Spleen (tissue), 11 donors: ENCODE measurements at regions not wholly inside any gene's neighbourhood (a gene's known extent, or its start where the extent isn't known, plus 50 kb on each side); places are given as distances from the start of the nearest gene placed in this dataset.
"Not testable (repeated sequence)": the region's sequence is repeated elsewhere in the genome, so short reads cannot be mapped to it uniquely, and the experiment has no call there.

Source experiments
- DNase-seq: peaks from one replicate; pipeline ENCODE4 v3.0.0-alpha.2; 2020
- H3K27ac ChIP-seq, 8 donors: fragments of 200-600 bp; sonication (generic) in 7 of 8; 1 replicate in 4 of 8; 2 replicates in 4 of 8; pipeline versions ENCODE4 v1.5.0 to v1.8.0; 2016 to 2021; ENCODE audit warnings: inconsistent platforms in 4 of 8, mild to moderate bottlenecking in 4 of 8, moderate library complexity in 1 of 8
- H3K27me3 ChIP-seq, 7 donors: fragments of 200-600 bp; sonication (generic) in 6 of 7; replicated peaks in 1 of 7; 1 replicate in 4 of 7; 2 replicates in 3 of 7; pipeline versions ENCODE4 v1.5.0 to v1.8.0; 2016 to 2021; ENCODE audit warnings: inconsistent platforms in 3 of 7, mild to moderate bottlenecking in 1 of 7
- H3K36me3 ChIP-seq, 6 donors: fragments of 200-600 bp; sonication (generic) in 5 of 6; 1 replicate in 4 of 6; 2 replicates in 2 of 6; pipeline versions ENCODE4 v1.5.0 to v1.8.0; 2016 to 2021; ENCODE audit warnings: inconsistent platforms in 2 of 6
- H3K4me1 ChIP-seq, 6 donors: fragments of 200-600 bp; sonication (generic) in 5 of 6; 1 replicate in 3 of 6; 2 replicates in 3 of 6; pipeline versions ENCODE4 v1.5.0 to v1.8.0; 2016 to 2021; ENCODE audit warnings: inconsistent platforms in 3 of 6
- H3K4me3 ChIP-seq, 8 donors: fragments of 200-600 bp; sonication (generic) in 7 of 8; 1 replicate in 4 of 8; 2 replicates in 4 of 8; pipeline versions ENCODE4 v1.5.0 to v1.8.0; 2016 to 2021; ENCODE audit warnings: inconsistent platforms in 4 of 8, mild to moderate bottlenecking in 4 of 8, moderate library complexity in 2 of 8
- H3K9me3 ChIP-seq, 8 donors: fragments of 200-600 bp; sonication (generic) in 7 of 8; 1 replicate in 4 of 8; 2 replicates in 4 of 8; pipeline versions ENCODE4 v1.5.0 to v1.8.0; 2016 to 2021; ENCODE audit warnings: inconsistent platforms in 4 of 8
- POLR2A ChIP-seq, 3 donors: fragments of 450-650 bp; IDR thresholded peaks; one replicate each; pipeline ENCODE4 v1.5.1; 2017; ENCODE audit warnings: antibody characterized with exemption in 3 of 3, mild to moderate bottlenecking in 1 of 3
- POLR2AphosphoS5 ChIP-seq, 3 donors: sonication (generic); formaldehyde crosslinking; IDR thresholded peaks; one replicate each; pipeline ENCODE4 v1.5.1; 2017; ENCODE audit warnings: antibody characterized with exemption in 3 of 3
- WGBS, 5 donors: extraction: QIAGEN DNeasy Blood & Tissue Kit in 3 of 5; methylation state at CpG; one replicate each; pipeline versions ENCODE4 v1.1.5 to v1.1.7; 2013 to 2018; 5-methylcytosine and 5-hydroxymethylcytosine counted together
- intact Hi-C: fragments of 100-400 bp; cut with DNase I; formaldehyde crosslinking; loops from one replicate; pipeline ENCODE4 v1.15.0; 2023; ENCODE audit warnings: low total_unique reads
- TF ChIP-seq, protein P1 (sequence below), 11 experiments: fragments of 200-600 bp in 7 of 11; fragments of 450-650 bp in 4 of 11; sonication (generic) in 4 of 11; IDR thresholded peaks in 8 of 11; conservative IDR thresholded peaks in 3 of 11; 1 replicate in 7 of 11; 2 replicates in 4 of 11; pipeline versions ENCODE4 v1.4.0 to v1.8.0; 2016 to 2021; ENCODE audit warnings: antibody characterized with exemption in 11 of 11, inconsistent platforms in 4 of 11, mild to moderate bottlenecking in 1 of 11
- donor health status: healthy with polysubstance abuse.
- donor health status: DM: no; HTN: no; CAD: no; lungs with moderate emphysema.
- donor health status: DM: no; HTN: no; CAD: no.
- donor health status: Bipolar disorder and iron deficiency.
- donor health status: healthy.
- donor health status: DM: no; HTN: no; CAD: no.
- donor health status: DM: yes; HTN: yes; CAD: no.

DNA sequence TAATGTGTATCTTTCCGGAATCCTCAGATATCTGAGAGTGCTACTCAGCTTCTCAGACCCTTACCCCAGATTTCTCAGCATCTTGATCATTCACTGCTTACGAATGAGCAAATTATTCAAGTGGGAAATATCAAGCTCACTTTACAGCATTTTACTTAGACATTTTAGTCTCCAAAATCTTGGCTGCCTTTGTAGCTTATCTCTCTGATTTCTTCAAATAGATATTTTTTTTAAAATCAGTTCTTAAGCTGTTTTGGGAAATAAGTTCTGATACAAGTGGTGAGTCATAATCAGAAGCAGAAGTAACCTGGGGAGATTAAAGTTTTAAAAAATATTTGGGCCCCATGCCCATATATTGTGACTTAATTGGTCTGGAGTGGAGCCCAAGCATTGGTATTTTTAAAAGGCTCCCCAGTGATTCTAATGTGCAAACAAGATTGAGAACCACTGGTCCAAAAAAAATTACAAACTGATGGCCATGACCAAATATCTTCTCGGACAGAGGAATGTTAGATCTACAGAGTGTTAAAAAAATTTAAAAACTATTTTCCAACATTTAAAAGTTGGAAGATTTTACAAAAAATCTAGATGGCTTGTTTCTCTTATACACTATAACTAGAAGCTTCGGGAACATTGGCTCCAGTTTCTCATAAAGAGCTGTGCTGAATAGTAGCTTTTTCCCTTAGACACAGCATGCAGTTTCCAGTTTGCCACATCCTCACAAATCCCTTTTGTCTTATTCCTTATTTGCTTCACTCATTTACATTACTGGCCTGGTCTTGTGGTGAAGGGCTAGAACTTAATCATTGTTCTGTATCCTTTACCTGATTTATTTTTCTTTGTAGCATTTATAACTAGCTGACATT lies 87.8 kb upstream of the BMAL1 start:
- Histone ChIP-seq H3K27ac (no peak overlapping the region), H3K27me3 (peaks cover 0 to 10% (median 0%) of the 10 kb centered on the region in 7 donors), H3K36me3 (no peaks in the 10 kb centered on the region), H3K4me1 (no peaks in the 10 kb centered on the region), H3K9me3 (peaks cover 6 to 31% (median 24%) of the 10 kb centered on the region in 8 donors), H3K4me3 (no peak overlapping the region)
- no peak for DNase-seq
- TF ChIP-seq, protein P1, sequence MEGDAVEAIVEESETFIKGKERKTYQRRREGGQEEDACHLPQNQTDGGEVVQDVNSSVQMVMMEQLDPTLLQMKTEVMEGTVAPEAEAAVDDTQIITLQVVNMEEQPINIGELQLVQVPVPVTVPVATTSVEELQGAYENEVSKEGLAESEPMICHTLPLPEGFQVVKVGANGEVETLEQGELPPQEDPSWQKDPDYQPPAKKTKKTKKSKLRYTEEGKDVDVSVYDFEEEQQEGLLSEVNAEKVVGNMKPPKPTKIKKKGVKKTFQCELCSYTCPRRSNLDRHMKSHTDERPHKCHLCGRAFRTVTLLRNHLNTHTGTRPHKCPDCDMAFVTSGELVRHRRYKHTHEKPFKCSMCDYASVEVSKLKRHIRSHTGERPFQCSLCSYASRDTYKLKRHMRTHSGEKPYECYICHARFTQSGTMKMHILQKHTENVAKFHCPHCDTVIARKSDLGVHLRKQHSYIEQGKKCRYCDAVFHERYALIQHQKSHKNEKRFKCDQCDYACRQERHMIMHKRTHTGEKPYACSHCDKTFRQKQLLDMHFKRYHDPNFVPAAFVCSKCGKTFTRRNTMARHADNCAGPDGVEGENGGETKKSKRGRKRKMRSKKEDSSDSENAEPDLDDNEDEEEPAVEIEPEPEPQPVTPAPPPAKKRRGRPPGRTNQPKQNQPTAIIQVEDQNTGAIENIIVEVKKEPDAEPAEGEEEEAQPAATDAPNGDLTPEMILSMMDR (IDR thresholded peaks at IDR 0.05 in 8 of 11, conservative IDR thresholded peaks at IDR 0.05 in 3 of 11): no peak
- TF ChIP-seq POLR2AphosphoS5 (IDR thresholded peaks at IDR 0.05) (no peak), POLR2A (IDR thresholded peaks at IDR 0.05) (no peak)
- intact Hi-C loops: loop anchor here (10.0 kb wide), 1 partner anchor 225 kb away; no protein-coding TSS in a partner anchor
- WGBS, 5 donors: 68 to 87% (median 84%) methylated on average over 4 of the region's 4 CpGs

DNA sequence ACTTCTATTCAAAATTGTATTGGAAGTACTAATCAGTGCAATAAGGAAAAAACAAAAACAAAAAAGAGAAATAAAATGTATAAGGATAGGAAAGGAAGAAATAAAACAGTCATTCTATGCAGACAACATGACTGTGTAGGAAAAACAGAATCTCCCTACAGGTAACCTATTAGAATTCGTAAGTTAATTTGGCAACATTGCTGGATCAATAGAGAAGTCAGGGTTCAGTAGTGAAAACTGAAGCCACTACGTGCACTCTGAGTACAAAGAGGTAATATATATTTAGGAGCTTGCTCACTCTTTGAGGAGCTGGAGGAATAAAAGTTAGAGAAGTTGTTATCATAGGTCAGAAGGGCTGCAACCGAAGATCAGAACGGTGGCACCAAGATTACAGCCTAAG lies 84.0 kb upstream of the BMAL1 start:
- intact Hi-C loops: no loop called here
- WGBS, 5 donors: 68 to 82% (median 79%) methylated on average over 4 of the region's 4 CpGs
- peaks cover 4 to 35% (median 29%) of the 10 kb centered on the region in 8 donors for H3K9me3 ChIP-seq

DNA sequence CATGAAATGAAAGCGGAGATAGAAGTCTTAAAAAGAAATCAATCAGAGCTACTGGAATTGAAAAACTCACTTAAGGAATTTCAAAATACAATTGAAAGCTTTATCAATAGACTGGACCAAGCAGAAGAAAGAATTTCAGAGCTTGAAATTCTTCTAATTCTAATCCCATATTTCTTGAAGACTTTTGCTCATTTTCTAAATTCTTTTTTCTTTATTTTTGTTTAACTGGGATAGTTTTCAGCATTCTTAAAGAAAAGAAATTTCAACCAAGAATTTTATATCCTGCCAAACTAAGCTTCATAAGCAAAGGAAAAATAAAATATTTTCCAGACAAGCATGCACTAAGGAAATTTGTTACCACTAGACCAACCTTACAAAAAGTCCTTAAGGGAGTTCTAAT lies 80.2 kb upstream of the BMAL1 start:
- H3K27me3 ChIP-seq, H3K27ac ChIP-seq, DNase-seq, H3K36me3 ChIP-seq, H3K4me3 ChIP-seq, H3K4me1 ChIP-seq, intact Hi-C loops: not testable (repeated sequence)
- peaks cover 4 to 37% (median 25%) of the 10 kb centered on the region in 8 donors for H3K9me3 ChIP-seq
- WGBS, 5 donors: 0 to 95% (median 70%) methylated on average over 1 of the region's 1 CpG

More for the DNA sequence above, 84.0 kb upstream of the BMAL1 start:
- H3K4me3 ChIP-seq: no peak overlapping the region
- TF ChIP-seq, protein P1 (IDR thresholded peaks at IDR 0.05 in 8 of 11, conservative IDR thresholded peaks at IDR 0.05 in 3 of 11): no peak
- no peak for TF ChIP-seq POLR2A (IDR thresholded peaks at IDR 0.05)
- TF ChIP-seq POLR2AphosphoS5 (IDR thresholded peaks at IDR 0.05): no peak
- H3K27me3 ChIP-seq: peaks cover 0 to 10% (median 0%) of the 10 kb centered on the region in 7 donors
- H3K4me1 ChIP-seq: no peaks in the 10 kb centered on the region
- no peak for DNase-seq
- H3K36me3 ChIP-seq: no peaks in the 10 kb centered on the region
- H3K27ac ChIP-seq: no peak overlapping the region

DNA sequence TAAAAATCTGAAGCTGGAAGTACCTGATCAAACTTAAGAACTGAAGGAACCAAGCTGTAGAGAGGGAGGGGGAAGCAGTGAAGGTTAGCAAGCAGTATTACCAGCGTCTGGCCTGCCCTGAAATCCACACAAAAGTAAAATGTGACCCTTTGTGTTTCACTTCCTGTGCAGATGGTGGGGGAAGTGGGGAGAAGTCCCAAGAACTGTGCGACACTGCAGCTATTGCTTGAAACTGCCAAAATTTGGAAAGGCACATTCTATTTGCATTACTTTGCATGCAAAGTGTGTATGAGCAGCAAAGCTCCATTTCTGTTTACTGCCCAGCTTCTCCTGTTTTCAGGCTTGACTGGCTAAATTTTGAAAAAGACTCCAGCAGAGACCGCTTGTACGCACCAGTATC lies 72.1 kb upstream of the BMAL1 start:
- no peak for DNase-seq

More for the DNA sequence above, 72.1 kb upstream of the BMAL1 start:
- Histone ChIP-seq H3K27ac (no peak overlapping the region), H3K4me1 (peaks cover 0 to 31% (median 14%) of the 10 kb centered on the region in 6 donors), H3K9me3 (peaks cover 0 to 6% (median 0%) of the 10 kb centered on the region in 8 donors), H3K36me3 (no peaks in the 10 kb centered on the region), H3K27me3 (no peaks in the 10 kb centered on the region), H3K4me3 (no peak overlapping the region)
- intact Hi-C loops: no loop called here
- 57 to 64% (median 58%) methylated on average over 4 of the region's 4 CpGs for WGBS, 5 donors
- no peak for TF ChIP-seq POLR2A (IDR thresholded peaks at IDR 0.05)
- TF ChIP-seq POLR2AphosphoS5 (IDR thresholded peaks at IDR 0.05): no peak
- TF ChIP-seq, protein P1 (IDR thresholded peaks at IDR 0.05 in 8 of 11, conservative IDR thresholded peaks at IDR 0.05 in 3 of 11): no peak
